ENCODE measurements at regions not wholly inside any gene's neighbourhood (a gene's known extent, or its start where the extent isn't known, plus 50 kb on each side); places are given as distances from the start of the nearest gene placed in this dataset.

- POLR2A ChIA-PET, result no interaction called here
- DNase-seq (ENCODE audit: low read depth, low spot score), result no peak
- H3K27me3 ChIP-seq (ENCODE audit: control insufficient read depth, insufficient read depth, low read length), result peaks cover 10% of the 10 kb centered on the region
- no peak for TF ChIP-seq CTCF (IDR thresholded peaks at IDR 0.05; ENCODE audit: low read depth, low read length)
- no peaks in the 10 kb centered on the region for H3K9me3 ChIP-seq (ENCODE audit: control insufficient read depth, insufficient read depth, low read length)
- H3K4me3 ChIP-seq (ENCODE audit: low read depth, low read length), result no peak overlapping the region
- CTCF ChIA-PET, result no interaction called here
- H3K27ac ChIP-seq (ENCODE audit: low read depth, low read length), result no peak overlapping the region
These were observed 143.1 kb downstream of the TLE3 start for GRCh38 chr15:69954666-69955065.

GRCh38 chr15:69955240-69955894 lies 142.3 kb downstream of the TLE3 start:
- no peak for TF ChIP-seq CTCF (IDR thresholded peaks at IDR 0.05; ENCODE audit: low read depth, low read length)
- no peak overlapping the region for H3K27ac ChIP-seq (ENCODE audit: low read depth, low read length)
- ChIA-PET POLR2A (no interaction called here), CTCF (no interaction called here)
- peaks cover 10% of the 10 kb centered on the region for H3K27me3 ChIP-seq (ENCODE audit: control insufficient read depth, insufficient read depth, low read length)
- H3K9me3 ChIP-seq (ENCODE audit: control insufficient read depth, insufficient read depth, low read length), result no peaks in the 10 kb centered on the region
- no peak for DNase-seq (ENCODE audit: low read depth, low spot score)
- no peak overlapping the region for H3K4me3 ChIP-seq (ENCODE audit: low read depth, low read length)

GRCh38 chr15:69956417-69956816 lies 141.3 kb downstream of the TLE3 start:
- H3K27ac ChIP-seq (ENCODE audit: low read depth, low read length), result no peak overlapping the region
- ChIA-PET CTCF (no interaction called here), POLR2A (no interaction called here)

GRCh38 chr15:69957175-69957574 lies 140.5 kb downstream of the TLE3 start:
- Histone ChIP-seq H3K27ac (ENCODE audit: low read depth, low read length) (no peak overlapping the region), H3K9me3 (ENCODE audit: control insufficient read depth, insufficient read depth, low read length) (no peaks in the 10 kb centered on the region), H3K4me3 (ENCODE audit: low read depth, low read length) (no peak overlapping the region), H3K27me3 (ENCODE audit: control insufficient read depth, insufficient read depth, low read length) (peaks cover 10% of the 10 kb centered on the region)
- TF ChIP-seq CTCF (IDR thresholded peaks at IDR 0.05; ENCODE audit: low read depth, low read length), result no peak
- ChIA-PET CTCF (no interaction called here), POLR2A (no interaction called here)
- no peak for DNase-seq (ENCODE audit: low read depth, low spot score)

More at GRCh38 chr15:69956417-69956816, 141.3 kb downstream of the TLE3 start:
- no peak for TF ChIP-seq CTCF (IDR thresholded peaks at IDR 0.05; ENCODE audit: low read depth, low read length)
- H3K27me3 ChIP-seq (ENCODE audit: control insufficient read depth, insufficient read depth, low read length), result peaks cover 10% of the 10 kb centered on the region
- no peak for DNase-seq (ENCODE audit: low read depth, low spot score)
- no peaks in the 10 kb centered on the region for H3K9me3 ChIP-seq (ENCODE audit: control insufficient read depth, insufficient read depth, low read length)
- no peak overlapping the region for H3K4me3 ChIP-seq (ENCODE audit: low read depth, low read length)

- ChIA-PET CTCF (interaction anchor here (1.0 kb wide), 1 partner anchor 230 kb away, joined by 3 read pairs; no protein-coding TSS in a partner anchor), POLR2A (no interaction called here)
- no peaks in the 10 kb centered on the region for H3K9me3 ChIP-seq (ENCODE audit: control insufficient read depth, insufficient read depth, low read length)
- no peak overlapping the region for H3K4me3 ChIP-seq (ENCODE audit: low read depth, low read length)
- no peak for DNase-seq (ENCODE audit: low read depth, low spot score)
- no peak overlapping the region for H3K27ac ChIP-seq (ENCODE audit: low read depth, low read length)
- H3K27me3 ChIP-seq (ENCODE audit: control insufficient read depth, insufficient read depth, low read length), result peaks cover 10% of the 10 kb centered on the region
- TF ChIP-seq CTCF (IDR thresholded peaks at IDR 0.05; ENCODE audit: low read depth, low read length), result no peak
These were observed 139.1 kb downstream of the TLE3 start for GRCh38 chr15:69958496-69959084.

Data from AG04450 (cell line).